Hematopoietic multipotent progenitor cell treated with erythropoietin and hydrocortisone succinate and interleukin-3 and kit ligand, for 6 days (in vitro differentiated cells): ENCODE measurements at regions not wholly inside any gene's neighbourhood (a gene's known extent, or its start where the extent isn't known, plus 50 kb on each side); places are given as distances from the start of the nearest gene placed in this dataset.
A peak's percentile ranks its signal among the peaks of the same experiment; 100 is the strongest.
"Not testable (repeated sequence)": the region's sequence is repeated elsewhere in the genome, so short reads cannot be mapped to it uniquely, and the experiment has no call there.

Source experiments
- DNase-seq: peaks from one replicate; pipeline ENCODE4 v3.0.0-alpha.2; 2015

DNA sequence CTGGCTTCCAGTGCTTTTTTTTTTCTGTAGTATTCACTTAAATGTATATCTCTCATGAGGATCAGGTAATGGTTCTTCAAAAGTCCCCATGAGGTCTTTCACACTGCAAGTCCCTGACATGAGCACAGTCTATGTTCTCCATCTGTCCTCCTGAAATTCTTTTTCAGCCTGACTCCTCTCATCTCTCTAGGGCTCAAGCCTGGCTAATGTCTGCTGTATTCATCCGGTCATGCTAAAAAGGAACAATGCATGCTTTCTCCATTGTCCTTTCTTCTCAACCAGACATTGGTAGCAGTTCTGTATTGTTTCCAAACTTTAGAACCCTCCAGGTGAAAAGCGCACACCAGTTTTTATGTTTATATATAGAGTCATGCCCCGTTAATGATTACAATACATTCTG, 368.3 kb upstream of the OLFM3 start:
- DNase-seq = no peak

DNA sequence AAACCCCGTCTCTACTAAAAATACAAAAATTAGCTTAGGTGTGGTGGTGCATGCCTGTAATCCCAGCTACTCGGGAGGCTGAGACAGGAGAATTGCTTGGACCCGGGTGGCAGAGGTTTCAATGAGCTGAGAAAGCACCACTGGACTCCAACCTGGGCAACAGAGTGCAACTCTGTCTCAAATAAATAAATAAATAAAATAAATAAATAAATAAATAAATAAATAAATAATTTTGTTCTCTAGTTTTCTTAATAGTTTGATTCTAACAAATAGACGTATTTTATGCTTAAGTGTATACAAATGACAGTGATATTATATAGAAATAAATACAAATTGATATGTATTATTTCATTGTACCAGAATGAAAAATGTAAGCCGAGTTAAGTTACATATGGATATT, 339.9 kb upstream of the OLFM3 start:
- DNase-seq = no peak

DNA sequence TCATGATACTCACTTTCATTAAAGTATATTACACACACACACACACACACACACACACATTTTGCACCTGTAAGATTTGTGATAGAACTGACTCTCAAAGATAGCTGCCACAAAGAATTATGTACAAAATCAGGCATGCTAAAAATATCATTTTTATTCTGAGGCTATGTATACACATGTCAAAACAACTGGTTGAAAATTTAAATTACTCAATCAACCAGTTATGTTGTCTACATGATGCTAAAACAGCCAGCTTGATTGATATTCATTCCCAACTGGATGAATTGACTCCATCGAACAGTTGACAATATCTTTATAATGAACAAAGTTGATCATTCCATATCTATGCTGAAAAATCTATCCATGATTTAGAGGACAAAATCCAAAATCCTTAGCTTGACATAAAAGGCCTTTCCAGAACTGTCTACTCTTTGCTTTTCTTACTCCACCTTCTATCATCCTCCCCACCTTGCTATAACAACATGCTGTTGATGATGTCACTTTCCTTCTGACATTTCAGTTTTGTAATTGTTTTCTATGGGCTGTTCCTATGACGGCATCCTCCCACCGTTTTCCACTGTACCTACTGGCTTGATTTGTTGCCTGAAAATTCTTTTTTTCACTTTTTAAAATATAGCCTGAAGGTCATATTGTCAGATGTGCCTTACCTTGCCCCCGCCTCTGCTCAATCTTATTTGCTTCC, 321.5 kb upstream of the OLFM3 start:
- DNase-seq = no peak

DNA sequence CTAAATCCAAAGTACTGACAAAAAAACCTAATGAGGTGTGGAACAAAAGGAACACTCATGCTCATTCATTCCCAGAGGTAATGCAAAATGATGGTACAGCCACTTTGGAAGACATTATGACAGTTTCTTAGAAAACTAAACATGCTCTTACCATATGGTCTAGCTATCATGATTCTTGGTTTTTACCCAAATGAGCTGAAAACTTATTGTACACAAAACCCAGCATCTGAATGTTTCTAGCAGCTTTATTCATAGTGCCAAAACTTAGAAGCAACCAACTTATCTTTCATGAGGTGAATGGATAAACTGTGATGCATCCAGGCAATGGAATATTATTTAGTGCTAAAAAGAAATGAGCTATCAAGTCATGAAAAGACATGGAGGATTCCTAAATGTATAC, 318.4 kb upstream of the OLFM3 start:
- DNase-seq = no peak

DNA sequence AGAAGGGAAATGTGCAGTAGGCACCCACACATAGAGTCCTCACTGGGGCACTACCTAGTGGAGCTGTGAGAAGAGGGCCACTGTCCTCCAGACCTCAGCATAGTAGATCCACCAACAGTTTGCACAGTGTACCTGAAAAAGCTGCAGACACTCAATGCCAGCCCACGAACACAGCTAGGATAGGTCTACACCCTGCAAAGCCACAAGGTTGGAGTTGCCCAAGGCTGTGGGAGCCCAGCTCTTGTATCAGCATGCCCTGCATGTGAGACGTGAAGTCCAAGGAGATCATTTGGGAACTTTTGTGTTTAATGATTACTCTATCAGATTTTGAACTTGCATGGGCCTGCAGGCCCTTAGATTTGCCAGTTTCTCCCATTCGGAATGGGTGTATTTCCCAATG, 299.4 kb upstream of the OLFM3 start:
- DNase-seq = no peak

DNA sequence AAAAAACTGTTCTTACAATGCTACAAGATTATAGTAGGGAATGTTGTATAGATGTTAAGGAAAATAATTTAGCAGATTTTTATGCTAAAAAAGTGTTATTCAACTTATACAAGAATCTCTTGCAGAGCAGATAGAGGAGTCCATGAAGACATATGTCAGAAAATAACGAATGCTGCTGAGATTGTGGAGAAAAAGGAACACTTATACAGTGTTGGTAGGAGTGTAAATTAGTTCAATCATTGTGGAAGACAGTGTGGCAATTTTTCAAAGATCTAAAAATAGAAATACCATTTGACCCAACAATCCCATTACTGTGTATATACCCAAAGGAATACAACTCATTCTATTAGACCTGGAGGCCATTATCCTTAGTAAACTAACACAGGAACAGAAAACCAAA, 286.2 kb upstream of the OLFM3 start:
- no peak for DNase-seq

DNA sequence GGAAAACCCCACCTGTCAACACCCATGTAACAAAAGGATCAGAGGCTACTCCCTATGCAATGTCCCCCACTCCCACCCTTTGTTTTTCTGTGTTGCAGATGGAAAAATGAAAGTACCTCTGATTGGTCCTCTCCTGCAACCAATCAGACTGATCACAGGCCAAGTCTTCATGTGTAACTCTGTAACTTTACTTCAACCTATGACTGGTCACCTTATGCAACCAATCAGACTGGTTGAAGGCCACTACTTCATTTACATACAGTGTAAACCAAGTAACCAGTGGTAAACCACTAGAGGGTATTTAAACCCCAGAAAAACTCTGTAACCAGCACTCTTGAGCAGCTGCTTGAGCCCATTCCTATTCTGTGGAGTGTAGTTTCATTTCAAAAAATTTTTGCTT, 266.3 kb upstream of the OLFM3 start:
- no peak for DNase-seq

DNA sequence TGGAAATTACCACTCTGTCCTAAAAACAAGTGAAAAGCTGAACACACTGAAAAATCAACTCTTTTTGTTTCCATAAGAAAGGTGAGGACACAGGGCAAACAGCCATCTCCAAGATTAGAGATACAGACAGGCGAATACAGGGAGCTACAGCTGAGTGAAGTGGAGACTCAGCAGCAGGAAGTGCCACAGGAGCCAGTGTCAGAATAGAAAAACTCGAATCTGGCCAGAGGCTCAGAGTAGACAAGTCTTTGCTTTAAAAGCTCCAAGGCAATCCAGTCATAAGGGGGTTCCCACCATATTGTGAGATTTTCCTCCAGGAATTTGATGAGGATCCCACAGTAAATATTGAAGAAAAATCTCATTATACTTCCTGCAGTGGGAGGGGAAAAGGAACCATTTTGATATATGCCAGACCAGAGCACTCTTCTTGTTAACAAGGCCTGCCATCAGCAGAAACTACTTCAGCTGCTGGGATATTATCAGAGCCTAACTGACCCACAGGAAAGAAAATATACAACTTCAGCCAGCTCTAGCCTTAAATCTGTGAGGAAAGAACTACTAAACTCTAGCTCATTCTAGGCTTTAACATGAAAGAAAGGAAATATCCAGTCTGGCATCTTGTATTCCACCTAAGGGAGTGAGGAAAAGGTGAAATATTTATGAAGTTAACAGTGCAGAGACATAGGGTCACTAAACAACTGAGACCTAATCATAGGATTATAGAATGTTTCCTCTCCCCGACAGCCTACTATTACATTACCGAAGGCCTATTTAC, 256.2 kb upstream of the OLFM3 start:
- no peak for DNase-seq

DNA sequence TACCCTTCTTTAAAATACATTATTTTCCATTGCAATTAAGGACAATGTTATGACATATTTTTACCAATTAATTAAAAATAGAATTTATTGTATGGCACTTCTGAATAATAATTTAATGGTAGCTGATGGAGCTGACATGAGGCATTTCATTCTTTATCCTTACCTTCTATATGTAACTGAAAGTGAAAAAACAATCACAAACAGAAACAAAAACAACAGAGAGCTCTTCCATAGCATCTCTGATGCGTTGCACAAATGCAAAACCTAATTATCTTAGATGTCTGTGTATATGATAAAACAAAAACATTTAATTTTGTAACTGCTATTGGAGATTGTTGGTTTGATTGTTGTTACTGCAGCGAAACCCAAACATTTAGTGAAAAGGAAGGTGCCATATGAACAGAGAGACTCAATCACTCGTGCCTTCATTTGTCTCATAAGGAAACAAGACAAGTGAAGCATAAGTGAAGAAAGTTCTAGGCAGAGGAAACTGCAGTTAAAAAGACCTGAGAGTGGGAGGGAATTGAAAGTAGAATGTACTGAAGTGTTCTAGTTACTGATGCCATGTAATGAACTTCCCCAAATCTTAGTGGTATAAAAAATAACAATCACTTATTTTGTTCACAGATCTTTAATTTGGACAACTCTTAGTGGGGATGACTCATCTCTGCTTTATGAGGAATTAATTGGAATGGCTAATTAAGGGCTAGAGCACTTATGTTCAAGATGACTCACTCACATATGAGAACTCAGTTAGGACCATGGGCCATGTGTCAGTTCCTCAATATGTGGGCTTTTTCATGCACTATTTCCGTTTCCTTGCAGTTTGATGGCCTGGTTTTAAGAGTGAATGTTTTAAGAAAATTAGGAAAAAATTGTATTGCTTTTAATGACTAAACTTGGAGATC, 245.0 kb upstream of the OLFM3 start:
- DNase-seq = no peak

DNA sequence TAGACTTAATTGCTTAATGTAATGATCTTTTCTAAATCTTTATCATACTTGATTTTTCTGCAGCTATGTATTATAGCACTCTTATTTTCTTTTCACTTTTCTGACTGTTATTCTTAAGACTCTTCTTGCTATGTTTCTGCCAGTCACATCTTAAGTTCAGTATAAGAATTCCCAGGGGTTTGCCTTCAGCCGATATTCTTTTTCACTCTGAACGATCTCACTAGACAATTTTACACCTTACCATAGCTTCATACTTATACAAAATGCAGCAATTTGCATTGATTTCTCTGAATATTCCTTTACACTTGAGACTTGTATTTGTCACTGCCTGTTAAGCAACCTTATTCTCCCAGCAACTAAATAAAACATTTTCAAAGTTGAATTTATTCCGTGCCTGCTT, 242.5 kb upstream of the OLFM3 start:
- no peak for DNase-seq

DNA sequence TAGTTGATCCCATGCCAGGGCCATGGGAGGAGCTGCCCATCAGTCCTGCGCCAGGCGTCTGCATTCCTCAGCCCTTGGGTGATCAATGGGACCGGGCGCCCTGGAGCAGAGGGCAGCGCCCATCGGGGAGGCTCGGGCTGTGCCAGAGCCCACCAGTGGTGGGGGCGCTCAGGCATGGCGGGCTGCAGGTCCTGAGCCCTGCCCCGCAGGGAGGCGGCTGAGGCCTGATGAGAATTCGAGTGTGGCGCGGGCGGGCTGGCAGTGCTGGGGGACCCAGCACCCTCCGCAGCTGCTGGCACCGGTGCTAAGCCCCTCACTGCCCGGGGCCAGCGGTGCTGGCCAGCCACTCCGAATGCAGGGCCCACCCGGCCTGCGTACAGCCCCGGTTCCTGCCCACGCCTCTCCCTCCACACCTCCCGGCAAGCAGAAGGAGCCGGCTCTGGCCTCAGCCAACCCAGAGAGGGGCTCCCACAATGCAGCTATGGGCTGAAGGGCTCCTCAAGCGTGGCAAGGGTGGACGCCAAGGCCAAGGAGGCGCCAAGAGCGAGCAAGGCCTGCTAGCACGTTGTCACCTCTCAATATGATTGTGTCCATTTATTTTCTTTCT, 238.1 kb upstream of the OLFM3 start:
- no peak for DNase-seq

DNA sequence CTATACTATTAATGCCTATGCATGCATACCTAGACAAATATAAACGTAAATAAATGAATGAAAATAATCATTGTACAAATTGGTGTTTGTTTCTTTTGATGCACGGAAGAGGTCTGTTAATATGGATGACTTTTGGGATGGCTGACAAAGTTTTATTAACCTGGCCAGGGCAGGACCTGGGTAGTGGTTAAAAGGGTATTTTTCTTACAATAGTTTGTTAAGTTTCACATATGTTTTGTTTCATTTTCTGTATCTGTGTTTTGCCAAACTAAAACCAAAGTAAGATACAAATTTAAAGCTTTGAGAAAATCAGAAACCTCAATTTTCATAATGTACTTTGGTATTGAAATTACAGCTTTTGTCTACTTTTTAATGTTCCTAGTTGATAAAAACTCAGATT, 222.7 kb upstream of the OLFM3 start:
- DNase-seq = no peak

DNA sequence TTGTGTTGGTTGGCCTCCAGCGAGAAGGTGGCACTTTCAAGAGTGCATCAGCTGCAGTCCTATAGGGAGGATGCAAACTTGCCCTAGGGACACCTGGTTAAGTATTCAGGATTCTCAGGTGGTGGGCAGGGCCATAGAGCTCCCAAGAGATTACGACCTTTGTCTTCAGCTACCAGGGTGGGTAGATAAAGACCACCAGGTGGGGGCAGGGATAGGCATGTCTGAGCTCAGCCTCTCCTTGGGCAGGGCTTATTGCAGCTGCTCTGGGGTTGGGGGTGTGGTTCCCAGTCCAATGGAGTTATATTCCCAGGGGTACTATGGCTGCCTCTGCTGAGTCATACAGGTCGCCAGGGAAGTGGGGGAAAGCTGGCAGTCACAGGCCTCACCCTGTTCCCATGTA, 214.2 kb upstream of the OLFM3 start:
- DNase-seq = not testable (repeated sequence)

DNA sequence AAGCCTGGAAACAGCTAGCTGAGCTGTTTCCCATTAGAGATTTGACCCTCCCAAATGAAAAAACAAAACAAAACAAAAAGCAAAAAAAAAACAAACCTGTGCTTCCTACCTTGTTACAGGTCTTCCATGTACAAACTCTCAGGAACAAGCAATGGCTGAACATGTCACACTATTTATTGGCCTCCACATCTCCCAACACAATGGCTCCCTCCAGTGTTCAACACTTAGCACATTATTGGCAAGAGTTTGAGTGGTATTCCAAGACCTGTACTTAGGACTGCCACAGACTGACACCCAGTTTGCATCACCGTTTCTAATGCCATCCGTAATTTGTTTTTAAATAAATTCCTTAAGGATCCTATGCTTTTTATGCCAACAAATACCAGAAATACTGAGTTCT, 195.0 kb upstream of the OLFM3 start:
- DNase-seq = peak; percentile 64

DNA sequence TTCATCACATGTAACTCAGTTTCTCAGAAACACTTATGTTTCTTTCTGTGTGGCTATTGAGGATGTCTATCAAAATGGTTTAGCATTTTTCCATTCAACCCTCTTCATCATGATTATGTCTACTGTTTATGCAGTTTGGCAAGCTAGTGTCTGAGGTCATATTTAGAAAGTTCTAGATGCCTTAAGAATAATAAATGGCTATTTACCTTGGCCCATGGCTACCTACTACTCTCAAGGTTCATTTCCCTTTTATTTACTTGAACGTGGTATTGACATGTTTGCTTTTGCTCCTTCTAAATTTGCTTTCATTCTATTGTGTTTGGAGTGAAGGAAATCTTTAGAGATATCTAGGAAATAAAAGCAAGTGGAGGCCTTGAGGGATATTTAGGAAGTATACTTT, 193.7 kb upstream of the OLFM3 start:
- DNase-seq = no peak

DNA sequence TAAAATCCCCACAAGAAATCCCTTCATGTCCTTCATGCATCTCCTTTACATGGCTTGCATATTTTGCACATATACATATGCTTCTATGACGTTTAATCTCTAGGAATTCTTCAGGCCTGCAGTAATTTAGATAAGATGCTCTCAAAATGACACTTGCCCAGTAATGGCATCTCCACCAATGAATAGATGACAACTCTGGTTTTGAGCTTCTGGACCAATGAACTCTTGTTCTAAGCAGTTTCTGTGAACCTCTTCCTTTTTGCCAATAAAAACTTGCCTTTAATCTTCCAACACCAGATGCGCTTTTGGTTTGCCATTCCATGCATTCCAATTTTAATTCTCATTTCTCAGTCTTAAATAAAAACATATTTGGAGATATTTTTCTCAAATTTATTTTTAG, 189.8 kb upstream of the OLFM3 start:
- no peak for DNase-seq

DNA sequence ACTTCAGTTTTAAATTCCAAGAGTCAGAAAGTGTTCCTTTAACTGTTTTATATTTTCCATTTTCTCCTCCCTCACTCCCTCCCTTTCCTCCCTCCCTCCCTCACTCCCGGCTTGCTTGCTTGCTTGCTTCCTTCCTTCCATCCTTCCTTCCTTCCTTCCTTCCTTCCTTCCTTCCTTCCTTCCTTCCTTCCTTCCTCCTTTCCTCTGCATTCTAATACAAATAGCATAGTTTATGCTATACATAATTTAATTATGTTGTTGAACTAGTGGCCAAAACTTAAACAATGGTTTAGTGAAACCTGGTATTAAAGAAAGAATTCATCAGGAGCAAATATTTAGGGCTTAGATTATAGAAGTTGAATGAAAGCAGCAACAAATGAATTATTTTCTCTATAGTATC, 188.5 kb upstream of the OLFM3 start:
- DNase-seq = no peak

DNA sequence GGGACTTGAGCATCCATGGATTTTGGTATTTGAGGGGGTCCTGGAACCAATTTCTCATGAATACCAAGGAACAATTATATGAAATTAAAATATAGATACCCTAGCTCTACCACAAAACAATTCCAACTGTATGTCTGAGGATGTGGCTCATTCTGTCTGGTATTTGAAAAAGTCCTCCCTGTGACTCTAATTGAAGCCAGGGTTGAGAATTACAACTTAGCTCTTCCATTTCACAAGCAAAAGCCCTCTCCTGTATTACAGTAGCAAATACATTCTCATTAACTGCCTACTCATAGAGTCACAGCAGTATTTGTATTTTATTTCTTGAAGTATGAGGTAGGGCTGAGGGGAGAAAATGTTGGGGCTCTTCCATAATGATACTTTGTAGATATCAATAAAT, 187.8 kb upstream of the OLFM3 start:
- DNase-seq = no peak

DNA sequence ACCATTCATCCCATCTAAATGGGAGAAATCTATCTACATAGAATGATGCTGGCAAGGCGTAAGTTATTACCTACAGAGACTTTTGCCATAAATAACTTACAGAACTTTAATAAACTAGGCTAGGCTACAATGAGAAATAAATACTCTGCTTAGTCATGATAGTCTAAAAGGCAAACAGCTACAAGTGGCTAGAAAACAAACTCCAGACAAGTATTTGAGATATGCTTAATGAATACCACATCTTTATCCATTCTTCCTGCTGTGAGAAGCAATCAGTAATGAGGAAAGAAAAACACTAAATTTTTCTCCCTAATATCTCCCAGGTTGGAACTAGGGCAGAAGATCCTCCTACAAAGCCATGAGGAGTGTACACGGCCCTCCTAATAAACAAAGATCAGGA, 187.0 kb upstream of the OLFM3 start:
- no peak for DNase-seq

DNA sequence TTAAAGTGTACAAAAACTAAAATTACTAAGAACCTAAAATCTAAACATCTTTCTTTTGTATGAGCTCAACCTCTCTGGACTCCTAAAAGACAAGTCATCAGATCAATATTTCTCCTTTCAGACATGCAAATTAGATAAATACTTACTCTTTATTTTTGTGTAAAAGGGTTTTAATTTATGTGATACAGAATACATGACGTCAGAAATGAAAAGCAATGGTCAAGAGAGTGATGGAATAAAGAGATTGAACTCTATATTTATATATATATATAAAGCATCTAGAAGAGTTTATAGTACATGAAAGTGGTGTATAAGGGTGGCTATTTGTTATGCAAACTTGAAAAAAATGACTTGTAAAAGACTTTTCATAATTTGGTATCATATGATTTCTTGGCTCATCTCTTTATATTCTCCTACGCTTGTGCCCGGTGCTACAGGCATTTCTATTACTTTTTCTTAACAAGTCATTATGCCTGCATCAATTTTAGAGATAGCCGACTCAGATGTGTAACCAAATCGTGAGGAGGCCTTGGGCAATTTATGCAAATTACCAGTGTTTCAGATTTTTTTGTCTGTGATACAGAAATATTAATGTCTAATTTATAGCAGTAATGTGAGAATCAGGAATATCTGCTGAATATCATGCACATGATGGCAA, 186.0 kb upstream of the OLFM3 start:
- DNase-seq = no peak

DNA sequence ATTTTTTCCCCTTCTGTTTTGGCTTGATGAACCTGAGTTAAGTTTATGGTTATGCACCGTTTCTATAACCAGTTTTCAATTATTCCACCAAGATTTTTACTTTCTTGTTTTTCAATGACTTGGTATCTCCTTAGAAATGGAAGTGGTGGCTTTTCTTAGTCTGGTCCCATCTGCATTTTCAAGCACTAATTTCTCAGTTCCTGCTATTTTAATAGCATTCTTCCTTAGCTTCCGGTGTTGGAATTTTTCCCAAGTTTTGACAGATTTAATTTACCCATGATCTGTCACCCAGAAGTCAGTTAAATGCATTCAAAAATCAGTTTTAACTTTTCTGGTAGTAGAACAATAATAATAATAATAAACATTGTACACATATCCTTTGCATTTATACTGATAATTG, 184.6 kb upstream of the OLFM3 start:
- DNase-seq = no peak

DNA sequence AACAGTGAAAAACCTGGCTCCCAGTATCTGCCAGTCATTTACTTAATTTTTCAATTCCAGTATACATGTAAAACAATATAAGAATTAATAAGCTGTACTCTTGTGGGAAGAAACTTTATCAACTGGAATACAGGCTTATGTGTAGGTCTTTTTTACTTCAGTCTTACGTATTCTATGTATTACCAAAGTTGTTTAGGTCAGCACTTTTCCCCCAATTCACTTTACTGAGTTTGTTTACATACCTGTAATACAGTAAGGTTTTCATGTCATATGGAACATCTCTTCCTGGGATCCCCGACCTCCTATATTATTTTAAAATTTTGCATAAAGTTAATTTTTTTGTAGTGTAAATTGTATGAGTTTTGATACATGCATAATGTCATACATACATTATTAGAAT, 181.8 kb upstream of the OLFM3 start:
- DNase-seq = no peak
